ENCODE measurements at regions not wholly inside any gene's neighbourhood (a gene's known extent, or its start where the extent isn't known, plus 50 kb on each side); places are given as distances from the start of the nearest gene placed in this dataset.

DNA sequence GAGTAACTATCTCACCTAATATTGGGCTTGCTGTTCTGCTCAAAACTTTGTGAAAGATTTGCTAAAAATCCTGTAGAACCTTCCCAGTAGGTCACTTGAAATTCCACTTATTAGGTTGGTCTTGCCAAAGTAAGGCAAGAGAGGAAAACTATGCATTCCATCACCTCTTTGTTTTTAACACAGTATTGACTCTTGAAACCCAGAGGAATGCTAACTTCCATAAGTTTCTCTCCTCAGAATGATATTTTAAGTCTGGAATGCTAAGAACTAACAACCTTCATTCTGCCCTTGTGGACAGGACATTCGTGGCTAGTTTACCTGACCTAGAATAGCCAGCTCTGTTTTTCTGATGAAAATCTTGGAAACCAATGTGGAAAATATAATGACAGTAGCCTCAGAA is 154.5 kb downstream of the TMCO5A start:
- TF ChIP-seq, protein P1, sequence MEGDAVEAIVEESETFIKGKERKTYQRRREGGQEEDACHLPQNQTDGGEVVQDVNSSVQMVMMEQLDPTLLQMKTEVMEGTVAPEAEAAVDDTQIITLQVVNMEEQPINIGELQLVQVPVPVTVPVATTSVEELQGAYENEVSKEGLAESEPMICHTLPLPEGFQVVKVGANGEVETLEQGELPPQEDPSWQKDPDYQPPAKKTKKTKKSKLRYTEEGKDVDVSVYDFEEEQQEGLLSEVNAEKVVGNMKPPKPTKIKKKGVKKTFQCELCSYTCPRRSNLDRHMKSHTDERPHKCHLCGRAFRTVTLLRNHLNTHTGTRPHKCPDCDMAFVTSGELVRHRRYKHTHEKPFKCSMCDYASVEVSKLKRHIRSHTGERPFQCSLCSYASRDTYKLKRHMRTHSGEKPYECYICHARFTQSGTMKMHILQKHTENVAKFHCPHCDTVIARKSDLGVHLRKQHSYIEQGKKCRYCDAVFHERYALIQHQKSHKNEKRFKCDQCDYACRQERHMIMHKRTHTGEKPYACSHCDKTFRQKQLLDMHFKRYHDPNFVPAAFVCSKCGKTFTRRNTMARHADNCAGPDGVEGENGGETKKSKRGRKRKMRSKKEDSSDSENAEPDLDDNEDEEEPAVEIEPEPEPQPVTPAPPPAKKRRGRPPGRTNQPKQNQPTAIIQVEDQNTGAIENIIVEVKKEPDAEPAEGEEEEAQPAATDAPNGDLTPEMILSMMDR (IDR thresholded peaks at IDR 0.05) = no peak
- TF ChIP-seq POLR2A (IDR thresholded peaks at IDR 0.05) = no peak
